Left ventricle myocardium inferior (tissue), 1 donor: ENCODE measurements at regions not wholly inside any gene's neighbourhood (a gene's known extent, or its start where the extent isn't known, plus 50 kb on each side); places are given as distances from the start of the nearest gene placed in this dataset.

Source experiments
- DNase-seq: peaks from one replicate; pipeline ENCODE4 v3.0.0-alpha.2; 2020
- H3K27ac ChIP-seq: fragments of 200-600 bp; replicated peaks from 2 replicates; pipeline ENCODE4 v1.8.0; 2021
- H3K27me3 ChIP-seq: fragments of 200-600 bp; 2 replicates; pipeline ENCODE4 v1.8.0; 2021; ENCODE audit warnings: low read depth
- H3K36me3 ChIP-seq: fragments of 200-600 bp; 2 replicates; pipeline ENCODE4 v1.8.0; 2021
- H3K4me1 ChIP-seq: fragments of 200-600 bp; 2 replicates; pipeline ENCODE4 v1.8.0; 2021
- H3K4me3 ChIP-seq: fragments of 200-600 bp; 2 replicates; pipeline ENCODE4 v1.8.0; 2021; ENCODE audit warnings: mild to moderate bottlenecking, moderate library complexity
- H3K9me3 ChIP-seq: fragments of 200-600 bp; replicated peaks from 2 replicates; pipeline ENCODE4 v1.8.0; 2021
- intact Hi-C: fragments of 100-400 bp; cut with micrococcal nuclease; formaldehyde crosslinking; loops from one replicate; pipeline ENCODE4 v1.11.0; 2022
- TF ChIP-seq, protein P1 (sequence below): fragments of 200-600 bp; IDR thresholded peaks from 2 replicates; pipeline ENCODE4 v1.8.0; 2021; ENCODE audit warnings: antibody characterized with exemption, mild to moderate bottlenecking, borderline replicate concordance
- donor health status: DM: no; HTN: yes; CAD: no; lungs with severe emphysema.

DNA sequence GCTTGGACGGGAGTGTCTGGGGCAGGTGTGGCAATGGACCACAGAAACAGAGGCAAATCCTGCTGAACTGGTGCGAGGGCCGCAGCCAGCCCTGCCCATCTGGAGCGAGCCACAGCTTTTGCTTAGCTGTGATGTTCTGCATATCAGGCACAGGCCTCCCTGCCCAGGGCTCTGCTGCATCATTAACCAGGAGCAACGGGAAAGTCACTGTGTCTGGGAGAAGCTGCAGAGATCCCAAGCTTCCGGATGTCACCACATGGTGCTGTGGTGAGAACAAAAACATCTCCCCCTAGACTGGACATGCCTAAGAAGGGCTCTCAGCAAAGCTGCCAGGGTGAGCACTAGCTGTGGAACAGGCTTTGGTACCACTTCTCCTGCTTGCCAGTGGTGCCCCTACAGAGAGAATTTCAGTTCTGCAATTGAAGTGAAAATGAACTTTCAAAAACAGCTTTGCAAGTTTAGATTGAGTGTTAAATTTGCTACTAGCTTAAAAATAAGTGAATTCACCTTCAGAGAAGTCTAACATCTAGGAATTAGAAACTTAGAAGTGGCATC lies 172.9 kb upstream of the MYT1L start:
- H3K4me1 ChIP-seq = no peaks in the 10 kb centered on the region
- H3K36me3 ChIP-seq = no peaks in the 10 kb centered on the region
- TF ChIP-seq, protein P1, sequence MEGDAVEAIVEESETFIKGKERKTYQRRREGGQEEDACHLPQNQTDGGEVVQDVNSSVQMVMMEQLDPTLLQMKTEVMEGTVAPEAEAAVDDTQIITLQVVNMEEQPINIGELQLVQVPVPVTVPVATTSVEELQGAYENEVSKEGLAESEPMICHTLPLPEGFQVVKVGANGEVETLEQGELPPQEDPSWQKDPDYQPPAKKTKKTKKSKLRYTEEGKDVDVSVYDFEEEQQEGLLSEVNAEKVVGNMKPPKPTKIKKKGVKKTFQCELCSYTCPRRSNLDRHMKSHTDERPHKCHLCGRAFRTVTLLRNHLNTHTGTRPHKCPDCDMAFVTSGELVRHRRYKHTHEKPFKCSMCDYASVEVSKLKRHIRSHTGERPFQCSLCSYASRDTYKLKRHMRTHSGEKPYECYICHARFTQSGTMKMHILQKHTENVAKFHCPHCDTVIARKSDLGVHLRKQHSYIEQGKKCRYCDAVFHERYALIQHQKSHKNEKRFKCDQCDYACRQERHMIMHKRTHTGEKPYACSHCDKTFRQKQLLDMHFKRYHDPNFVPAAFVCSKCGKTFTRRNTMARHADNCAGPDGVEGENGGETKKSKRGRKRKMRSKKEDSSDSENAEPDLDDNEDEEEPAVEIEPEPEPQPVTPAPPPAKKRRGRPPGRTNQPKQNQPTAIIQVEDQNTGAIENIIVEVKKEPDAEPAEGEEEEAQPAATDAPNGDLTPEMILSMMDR = no peak
- intact Hi-C loops = no loop called here
- peaks cover 7% of the 10 kb centered on the region for H3K9me3 ChIP-seq
- peaks cover 22% of the 10 kb centered on the region for H3K27me3 ChIP-seq
- DNase-seq = no peak
- H3K4me3 ChIP-seq = no peak overlapping the region
- H3K27ac ChIP-seq = no peak overlapping the region

DNA sequence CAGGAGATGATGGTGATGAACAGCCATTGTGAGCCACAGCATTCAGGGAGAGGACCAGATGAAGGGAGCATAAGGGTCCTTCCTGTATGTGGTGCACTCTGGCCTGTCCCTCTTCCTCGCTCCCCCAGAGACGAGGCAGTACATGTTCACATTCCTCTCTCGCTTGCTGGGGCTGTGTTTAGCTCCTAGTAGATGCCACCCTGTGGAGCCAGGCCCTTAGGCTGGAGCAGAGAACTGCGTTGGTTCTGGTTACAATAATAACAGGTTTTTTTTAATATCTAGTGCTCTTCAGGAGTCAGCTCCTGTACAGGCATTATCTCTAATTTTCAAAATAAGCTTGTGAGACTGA lies 171.1 kb upstream of the MYT1L start:
- Histone ChIP-seq H3K27ac (no peak overlapping the region), H3K27me3 (peaks cover 23% of the 10 kb centered on the region), H3K36me3 (no peaks in the 10 kb centered on the region), H3K9me3 (peaks cover 7% of the 10 kb centered on the region), H3K4me1 (no peaks in the 10 kb centered on the region), H3K4me3 (no peak overlapping the region)
- intact Hi-C loops = no loop called here
- TF ChIP-seq, protein P1 = no peak
- DNase-seq = no peak

DNA sequence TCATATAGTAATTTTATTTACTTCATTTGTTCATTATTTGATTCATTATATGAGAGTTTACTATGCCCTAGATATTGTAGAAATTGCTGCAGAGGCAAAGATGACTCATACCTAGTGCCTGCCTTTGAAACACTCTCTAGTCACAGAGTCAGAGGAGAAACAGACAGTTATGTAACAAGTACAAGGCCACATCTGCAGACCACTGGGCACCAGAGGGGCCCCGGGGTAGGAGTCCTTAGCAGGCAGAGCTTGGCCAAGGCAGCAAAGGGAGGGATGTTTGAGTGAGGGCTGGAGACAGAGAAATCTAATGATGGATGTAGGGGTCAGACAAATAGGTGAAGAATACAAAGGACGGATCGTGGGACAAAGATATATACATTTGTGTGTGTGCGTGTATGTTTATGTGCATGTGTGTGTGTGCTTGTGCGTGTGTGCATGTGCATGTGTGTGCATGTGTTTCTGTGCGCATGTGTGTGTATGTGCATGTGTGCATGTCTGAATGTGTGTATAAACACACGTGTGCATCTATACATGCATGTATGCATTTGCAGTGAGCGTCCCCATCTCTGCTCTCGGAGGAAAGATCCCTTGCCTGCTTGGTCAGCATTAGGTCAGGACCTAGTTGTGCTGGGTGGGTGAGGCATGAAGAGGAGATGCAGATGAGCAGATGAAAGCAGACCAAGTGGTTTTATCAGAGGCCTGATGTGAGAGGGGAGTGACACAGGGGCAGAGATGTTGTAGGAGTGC lies 170.6 kb upstream of the MYT1L start:
- TF ChIP-seq, protein P1 = no peak
- H3K4me1 ChIP-seq = no peaks in the 10 kb centered on the region
- H3K36me3 ChIP-seq = no peaks in the 10 kb centered on the region
- intact Hi-C loops = no loop called here
- peaks cover 6% of the 10 kb centered on the region for H3K9me3 ChIP-seq
- peaks cover 17% of the 10 kb centered on the region for H3K27me3 ChIP-seq
- H3K27ac ChIP-seq = no peak overlapping the region
- H3K4me3 ChIP-seq = no peak overlapping the region
- no peak for DNase-seq

DNA sequence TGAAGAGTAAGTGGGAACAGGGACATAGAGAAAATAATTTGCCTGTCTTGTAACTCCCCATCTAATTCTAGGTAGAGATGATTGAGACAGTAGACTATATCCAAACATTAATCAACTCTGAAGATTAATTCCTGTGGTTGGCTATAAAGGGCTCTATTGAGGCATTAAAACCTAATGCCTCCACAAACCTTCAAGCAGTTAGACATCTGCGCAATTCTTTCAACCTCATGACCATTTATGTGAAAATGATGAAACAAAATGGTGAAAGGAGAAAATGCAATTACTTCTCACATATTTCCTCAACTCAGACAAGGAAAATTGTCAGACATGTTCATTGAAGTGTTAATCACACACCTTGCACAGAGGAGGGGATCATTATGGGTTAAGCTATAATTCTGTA lies 164.5 kb upstream of the MYT1L start:
- Histone ChIP-seq H3K4me3 (no peak overlapping the region), H3K27ac (no peak overlapping the region), H3K9me3 (no peaks in the 10 kb centered on the region), H3K4me1 (no peaks in the 10 kb centered on the region), H3K36me3 (no peaks in the 10 kb centered on the region), H3K27me3 (peaks cover 34% of the 10 kb centered on the region)
- no peak for DNase-seq
- TF ChIP-seq, protein P1 = no peak
- intact Hi-C loops = no loop called here

DNA sequence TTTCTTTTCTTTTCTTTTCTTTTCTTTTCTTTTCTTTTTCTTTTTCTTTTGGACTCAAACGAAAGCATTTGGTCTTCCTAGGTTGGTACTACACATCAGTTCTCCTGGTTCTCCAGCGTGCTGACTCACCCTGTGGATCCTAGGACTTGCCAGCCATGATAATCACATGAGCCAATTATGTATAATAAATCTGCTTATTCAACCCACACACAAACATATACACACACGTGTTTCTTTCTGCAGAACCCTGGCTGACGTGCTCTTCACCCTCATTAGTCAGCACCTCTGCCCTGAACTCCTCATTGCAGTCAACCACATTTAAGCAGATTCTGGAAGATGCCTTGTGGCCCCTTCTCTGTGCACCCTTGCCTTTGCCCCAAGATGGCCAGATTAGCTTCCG lies 162.4 kb upstream of the MYT1L start:
- DNase-seq = no peak
- Histone ChIP-seq H3K27ac (no peak overlapping the region), H3K4me1 (no peaks in the 10 kb centered on the region), H3K9me3 (no peaks in the 10 kb centered on the region), H3K4me3 (no peak overlapping the region), H3K27me3 (peaks cover 50% of the 10 kb centered on the region), H3K36me3 (no peaks in the 10 kb centered on the region)
- TF ChIP-seq, protein P1 = no peak
- intact Hi-C loops = no loop called here
